CD4-positive, alpha-beta T cell treated with Interleukin-6 at 100 ng/mL for 8 hours (primary cell): ENCODE measurements at regions not wholly inside any gene's neighbourhood (a gene's known extent, or its start where the extent isn't known, plus 50 kb on each side); places are given as distances from the start of the nearest gene placed in this dataset.

ENCODE experiments used
- DNase-seq: peaks from one replicate; pipeline ENCODE4 v3.0.0-alpha.2; 2020; ENCODE audit warnings: mixed read lengths, low spot score

DNA sequence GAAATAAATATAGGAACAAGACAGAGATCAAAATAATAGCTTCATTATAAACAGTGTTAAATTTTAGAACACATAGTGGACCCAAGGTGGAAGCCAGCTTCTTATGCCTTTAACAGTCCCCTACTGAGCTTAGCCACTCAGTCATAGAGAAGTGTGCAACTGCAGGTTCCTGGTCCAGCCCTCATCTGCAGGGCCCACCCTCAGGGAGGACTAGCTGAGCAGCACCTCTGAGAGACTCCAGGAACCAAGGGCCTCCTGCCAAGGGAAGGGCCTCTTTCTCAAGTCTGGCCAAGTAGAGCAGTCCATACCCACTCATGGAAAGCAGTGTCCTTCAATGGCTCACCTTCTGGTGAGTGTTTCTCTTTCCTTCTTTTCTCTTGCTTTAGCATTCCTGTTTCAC lies 173.7 kb upstream of the PRPS1L1 start:
- DNase-seq, result no peak

DNA sequence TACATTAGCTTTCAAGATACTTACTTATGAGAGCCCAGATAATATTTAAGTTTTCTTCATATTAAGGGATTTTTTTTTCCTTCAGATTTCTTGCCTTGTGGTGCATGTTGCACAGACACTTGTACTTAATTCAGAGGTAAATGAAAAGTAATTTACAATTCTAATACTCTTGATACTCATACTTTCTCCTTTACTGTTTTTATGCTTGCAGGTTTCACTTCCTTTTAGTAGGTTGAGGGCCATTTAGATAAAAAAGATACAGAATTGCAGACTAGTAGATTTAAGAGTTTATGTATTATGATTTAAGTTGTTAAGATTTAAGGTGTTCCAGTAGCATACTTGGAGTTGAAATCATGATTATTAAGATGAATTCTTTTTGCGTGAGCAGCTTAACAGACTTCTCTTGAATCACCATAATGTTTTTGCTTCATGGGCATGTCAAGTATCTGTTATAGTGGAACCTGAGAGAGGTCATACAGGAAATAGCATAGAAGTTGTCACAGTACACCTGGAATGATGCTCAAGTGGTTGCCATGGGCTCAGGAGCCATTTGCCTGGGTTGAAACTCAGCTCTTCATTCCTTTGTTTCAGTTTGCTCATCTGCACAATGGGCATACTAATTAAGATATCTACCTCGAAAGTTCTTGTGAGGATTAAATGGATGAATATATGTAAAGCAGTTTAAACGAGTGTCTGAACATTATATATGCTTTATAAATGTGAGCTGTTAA lies 174.8 kb upstream of the PRPS1L1 start:
- no peak for DNase-seq

DNA sequence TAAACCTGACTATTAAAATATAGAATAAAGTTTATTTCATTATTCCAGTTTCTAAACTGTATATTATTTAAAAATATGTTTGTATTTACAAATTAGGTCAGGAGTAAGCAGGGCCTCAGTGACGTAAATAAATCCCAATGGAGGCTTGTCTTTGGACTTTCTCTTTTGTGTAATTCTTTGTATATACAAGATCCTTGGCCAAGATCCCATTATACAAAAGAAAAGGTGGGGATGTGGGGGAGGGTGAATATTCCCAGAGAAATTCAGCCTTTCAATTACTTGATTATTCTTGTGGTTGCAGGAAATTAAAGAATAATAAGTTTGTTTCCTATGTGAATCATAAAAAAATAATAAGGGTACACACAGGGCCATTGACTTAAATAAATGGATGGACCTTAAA lies 178.7 kb upstream of the PRPS1L1 start:
- no peak for DNase-seq

DNA sequence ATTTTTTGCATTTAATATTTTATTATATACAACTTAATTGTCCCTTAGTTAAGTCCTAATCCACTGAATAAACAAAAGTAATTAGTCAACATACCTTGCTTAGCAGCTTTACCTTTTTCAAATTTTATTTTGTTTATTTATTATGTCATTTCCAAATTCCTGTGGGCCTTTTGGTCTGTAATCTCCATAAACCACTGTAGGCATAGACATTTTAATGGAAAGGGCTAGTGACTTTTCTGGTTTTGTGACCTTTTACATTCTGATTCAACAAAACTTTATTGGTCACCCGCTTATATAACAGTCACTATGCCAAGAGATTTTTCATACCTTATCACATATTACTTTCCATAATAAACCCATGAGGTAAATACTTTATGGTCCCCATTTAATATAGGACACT lies 181.3 kb upstream of the PRPS1L1 start:
- DNase-seq, result no peak

DNA sequence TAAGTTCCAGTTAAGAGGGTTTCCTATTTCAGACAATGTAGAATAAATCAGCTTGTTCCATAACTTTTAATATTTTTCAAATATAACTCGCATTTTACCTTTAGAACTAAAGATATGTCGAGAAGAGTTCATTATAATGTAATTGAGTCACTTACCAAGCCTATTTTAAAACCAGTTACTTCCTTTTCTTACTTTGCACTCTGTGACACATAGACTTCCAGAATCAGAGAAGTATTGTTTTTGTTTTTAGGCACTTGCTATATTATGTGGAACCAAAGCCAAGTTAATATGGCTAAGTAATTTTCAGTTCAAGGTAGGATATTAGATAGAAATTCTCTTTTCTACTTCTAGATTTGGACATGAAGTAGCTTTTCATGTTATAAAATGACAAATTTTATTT lies 182.7 kb upstream of the PRPS1L1 start:
- DNase-seq, result no peak

DNA sequence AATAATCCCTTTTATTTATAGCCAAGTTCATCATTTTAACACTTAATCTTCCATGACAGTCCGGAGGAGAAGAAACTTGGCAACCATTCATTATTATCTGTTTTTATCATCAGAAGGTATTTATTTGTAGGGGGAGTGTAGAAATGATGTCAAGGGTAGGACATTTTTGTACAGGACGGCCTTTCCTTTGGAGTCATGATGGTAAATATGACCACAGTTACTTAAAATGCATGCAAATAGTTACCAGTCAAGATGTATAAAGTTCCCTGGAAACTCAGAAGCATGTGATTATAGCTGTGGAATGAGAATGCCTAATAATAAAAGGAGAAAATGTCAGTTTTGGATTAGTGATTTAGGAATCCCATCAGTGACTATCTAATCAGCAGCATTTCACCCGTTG lies 183.1 kb upstream of the PRPS1L1 start:
- no peak for DNase-seq

DNA sequence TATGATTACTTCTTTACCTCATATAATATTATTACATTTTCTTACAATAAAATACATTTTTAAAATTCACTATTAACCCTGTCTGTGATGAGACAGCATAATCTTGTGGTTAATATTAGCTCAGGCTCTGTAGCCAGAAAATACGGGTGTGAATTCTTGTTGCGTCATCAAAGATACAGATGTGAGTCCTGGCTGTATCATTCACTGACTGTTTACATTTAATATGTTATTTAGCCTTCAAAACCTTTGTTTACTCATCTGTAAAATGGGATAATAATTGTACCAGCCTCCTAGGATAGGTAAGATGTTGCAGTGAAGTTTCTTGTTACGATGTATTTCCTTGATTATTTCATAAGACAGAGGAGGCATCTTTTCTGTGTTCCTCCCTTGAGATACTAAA lies 184.7 kb upstream of the PRPS1L1 start:
- no peak for DNase-seq

DNA sequence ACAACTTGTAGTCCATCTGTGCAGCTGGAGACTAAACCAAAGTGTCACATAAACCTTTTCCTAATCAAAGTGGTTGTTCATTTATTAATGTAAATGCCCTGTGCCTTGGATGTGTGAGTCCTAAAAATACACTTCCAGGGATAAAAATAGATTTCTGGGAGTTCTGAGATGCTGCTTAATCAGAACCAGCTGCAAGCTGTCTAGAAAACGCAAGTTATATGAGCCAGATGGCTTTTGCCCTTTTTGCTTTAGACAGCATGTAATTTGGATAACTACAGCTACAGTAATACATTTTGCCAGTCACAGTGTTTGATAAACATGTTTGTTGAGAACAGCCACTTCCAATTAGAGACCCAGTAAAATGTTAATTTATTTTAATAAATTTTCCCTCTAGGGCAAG lies 185.1 kb upstream of the PRPS1L1 start:
- no peak for DNase-seq

DNA sequence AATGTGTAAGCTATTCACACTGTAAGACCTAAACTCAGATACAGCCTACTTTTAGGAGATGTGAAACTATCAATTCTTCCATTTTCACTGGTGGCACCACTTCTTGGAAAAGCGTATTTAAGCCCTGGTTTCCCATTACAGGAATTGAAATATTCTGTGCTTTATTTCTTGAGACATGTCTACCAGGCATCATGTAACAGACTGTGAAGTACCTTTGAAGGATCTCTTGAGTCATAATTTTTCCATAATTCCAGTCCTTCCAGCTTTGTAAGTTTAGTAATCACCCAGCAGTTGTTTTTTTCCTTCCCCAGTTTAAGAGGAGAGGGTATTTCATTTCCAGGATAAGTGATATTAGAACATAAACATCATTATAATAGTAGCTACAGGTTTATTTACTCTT lies 186.0 kb upstream of the PRPS1L1 start:
- DNase-seq, result no peak

DNA sequence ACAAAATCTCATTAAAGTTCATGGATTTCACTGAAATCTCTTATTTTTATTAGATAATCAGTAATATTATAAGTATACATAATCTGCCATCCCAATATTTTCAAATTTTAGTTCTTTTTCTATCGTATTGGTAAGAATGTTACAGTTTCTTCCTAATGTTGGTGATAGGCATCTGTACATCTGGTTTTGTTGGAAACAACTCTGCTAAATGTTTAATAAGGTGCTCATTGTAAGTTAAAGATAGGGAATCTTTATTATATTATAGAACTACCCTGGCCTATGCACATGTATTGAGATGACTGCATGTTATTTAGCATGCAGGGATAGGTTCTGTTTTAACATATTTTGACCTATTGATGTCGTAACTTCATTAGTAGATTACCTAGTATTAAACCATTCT lies 188.6 kb upstream of the PRPS1L1 start:
- DNase-seq, result no peak

DNA sequence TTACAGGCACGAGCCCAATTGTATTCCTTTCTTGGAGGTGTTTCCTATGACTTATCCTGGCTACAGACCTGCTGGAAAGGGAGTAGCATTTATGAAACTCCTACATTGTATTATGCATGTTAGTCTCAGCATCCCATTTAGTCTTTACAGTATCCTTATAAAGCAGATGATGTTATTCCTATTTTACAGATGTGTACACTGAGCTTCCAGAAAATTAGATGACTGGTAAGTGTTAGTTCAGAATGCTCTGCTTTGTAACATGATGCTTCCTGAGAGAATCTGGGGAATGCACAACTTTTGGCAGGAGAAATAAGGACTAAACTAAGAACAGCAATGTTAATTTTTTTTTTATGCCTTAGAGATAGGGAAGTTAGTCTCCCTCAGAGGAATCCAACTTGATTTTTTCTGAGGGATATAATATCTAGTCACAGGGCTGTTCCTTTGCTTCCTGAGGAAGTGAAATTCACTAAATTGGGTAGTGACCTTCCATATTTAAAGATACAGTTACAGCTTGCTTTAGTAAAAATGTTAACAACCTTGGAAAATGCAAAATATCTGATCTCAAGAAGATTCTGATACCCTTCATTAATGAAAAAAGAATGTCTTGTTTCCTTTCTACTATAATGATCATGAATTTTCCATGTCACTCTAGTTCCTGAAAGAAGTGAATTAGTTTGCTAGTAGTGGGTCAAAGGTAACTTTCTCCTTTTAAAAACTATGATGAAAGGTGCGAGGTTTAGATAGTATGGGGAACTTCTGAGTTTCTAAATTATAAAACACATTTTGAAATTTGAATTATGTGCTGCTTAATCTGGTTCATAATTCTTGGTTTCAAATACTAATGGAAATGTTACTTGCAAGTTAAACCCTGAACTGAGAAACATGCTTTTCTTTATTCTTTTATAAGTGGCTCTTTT lies 194.0 kb upstream of the PRPS1L1 start:
- DNase-seq, result no peak

DNA sequence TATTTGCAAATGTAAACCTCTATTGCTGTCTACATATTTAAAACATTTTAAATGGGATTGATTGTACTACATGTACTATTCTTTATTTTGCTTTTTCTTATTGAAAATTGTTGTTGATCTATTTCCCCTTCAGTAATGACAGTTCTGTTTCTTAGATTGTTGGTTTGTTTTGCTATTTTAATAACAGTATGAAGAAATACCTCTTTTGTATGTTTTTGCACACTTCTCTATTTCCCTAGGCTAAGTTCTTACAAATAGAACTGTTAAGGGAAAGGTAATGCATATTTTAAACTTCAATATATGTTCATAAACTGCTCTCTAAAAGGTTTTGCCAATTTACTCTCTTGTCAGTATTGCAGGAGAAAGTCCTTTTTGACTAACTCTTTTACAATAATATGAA lies 195.0 kb upstream of the PRPS1L1 start:
- no peak for DNase-seq

DNA sequence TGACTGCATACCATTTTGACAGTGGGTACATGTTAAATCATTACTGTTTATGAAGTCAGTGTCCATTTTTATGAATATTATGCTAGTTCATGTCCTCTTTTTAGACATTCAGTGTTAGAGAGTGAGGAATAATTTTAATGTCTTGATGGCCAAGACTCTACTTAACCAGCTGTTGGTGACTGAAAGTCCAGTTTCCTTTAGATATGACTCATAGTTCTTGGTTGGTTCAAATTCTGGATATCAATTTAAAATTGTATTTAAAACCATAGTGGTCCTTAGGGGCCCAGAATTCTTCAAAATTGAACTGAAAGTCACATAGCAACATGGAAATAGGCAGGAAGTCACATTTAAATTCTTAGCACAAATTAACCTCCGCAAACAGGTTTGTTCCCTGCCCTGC lies 196.5 kb upstream of the PRPS1L1 start:
- DNase-seq, result no peak

DNA sequence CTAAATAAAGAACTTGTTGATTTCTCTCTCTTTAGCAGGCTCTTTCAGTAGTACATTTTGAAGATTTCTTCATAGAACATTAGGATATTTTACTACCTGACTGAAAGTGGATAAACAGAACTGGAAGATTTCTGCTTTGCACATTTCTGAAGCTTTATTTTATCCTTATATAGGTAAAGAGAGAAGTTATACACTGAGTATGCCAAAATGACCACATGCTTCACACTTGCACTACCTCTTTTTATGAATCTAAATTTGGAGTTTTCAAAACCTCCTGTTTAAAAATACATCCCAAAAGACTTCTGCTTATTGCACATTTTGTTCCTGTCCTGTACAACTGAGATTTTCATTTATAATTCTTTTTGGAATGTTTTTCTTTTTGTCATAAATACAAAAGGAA lies 197.4 kb upstream of the PRPS1L1 start:
- DNase-seq, result no peak

DNA sequence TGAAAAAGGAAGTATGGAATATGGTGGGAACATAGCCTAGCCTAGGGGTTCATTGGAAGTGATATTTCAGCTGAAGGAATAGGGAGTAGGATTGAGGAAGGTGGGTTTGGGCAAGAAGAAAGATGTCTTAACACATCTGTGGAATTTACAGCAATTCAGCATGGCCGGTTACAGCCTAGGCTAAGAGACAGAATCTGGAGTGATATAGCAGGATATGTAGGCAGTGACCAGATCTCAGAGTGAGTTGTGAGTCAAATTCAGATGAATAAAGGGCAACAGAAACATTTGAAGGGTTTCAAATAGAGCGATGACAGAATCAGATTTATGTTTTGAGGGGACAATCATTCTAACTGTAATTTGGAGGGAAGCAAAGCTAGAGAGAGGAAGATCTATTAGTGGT lies 199.0 kb upstream of the PRPS1L1 start:
- DNase-seq, result no peak

DNA sequence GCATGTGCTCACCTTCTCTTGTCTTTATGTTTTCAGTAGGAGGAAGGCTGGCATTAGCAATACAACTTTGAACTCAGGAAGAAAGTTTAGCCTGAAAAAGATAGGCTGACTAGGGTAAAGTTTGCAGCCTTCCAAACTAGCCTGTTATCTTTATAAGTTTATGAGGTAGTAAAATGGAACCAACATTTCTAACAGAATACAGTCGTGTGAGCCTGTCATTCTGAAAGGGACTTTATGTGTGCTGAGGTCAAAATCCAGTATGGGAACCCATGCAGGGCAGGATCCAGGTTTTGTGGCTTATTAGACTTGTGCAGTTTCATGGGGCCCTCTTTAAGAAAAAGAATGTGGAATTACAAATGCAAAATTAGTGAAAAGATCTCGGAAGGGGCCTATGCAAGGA lies 201.0 kb upstream of the PRPS1L1 start:
- no peak for DNase-seq

DNA sequence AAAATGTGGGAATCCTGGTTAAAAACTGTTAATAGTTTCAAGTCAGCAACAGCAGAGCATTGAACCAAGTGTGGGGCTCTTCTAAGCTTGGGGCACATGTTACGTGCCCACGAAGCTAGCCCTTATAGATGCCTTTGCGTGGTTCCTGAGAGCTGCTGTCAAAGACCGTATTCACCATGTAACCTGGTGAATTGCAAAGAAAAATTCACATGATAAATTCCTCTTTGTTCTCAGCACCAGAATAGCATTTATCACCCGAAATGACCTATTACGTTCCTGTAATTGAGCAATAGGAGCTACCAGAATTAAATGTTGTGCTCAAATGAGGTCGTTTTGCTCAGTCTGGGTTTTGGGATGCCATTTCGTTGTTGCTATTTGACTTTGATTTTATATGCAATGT lies 202.6 kb upstream of the PRPS1L1 start:
- no peak for DNase-seq

DNA sequence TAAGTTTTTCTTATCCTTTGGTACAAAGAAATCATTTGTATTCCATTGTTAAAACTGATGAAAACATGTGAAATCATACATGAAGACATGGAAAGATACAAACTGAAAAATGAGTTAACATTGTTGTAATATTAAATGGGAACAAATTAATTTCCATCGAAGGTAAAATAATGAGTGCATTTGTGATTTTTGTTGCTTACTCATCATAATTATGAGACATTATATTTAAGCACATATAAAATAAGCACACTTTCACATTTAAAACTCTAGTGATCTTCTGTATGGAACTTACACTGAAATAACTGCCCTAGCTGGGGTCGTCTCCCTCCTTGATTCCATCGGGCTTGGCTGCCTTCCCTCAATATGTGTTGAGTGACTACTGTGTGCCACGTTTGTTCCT lies 204.2 kb upstream of the PRPS1L1 start:
- DNase-seq, result no peak

DNA sequence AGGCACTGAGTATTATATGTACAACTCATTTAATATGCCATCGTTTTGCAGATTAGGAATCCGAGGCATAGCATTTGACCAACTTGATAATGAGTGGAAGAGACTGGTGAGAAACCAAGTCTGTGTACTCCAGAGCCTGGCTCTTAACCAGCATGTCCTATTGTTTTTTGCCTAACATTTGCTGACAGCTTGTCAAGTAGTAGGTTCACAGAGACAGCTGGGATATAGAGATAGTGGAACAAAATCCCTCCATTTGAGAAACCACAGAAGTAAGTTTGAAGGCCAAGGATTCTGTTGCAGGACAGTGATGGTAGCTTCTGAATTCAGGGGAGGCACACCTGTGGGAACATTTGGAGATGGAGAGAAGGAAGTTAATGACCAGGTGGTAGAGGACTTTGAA lies 206.9 kb upstream of the PRPS1L1 start:
- no peak for DNase-seq

DNA sequence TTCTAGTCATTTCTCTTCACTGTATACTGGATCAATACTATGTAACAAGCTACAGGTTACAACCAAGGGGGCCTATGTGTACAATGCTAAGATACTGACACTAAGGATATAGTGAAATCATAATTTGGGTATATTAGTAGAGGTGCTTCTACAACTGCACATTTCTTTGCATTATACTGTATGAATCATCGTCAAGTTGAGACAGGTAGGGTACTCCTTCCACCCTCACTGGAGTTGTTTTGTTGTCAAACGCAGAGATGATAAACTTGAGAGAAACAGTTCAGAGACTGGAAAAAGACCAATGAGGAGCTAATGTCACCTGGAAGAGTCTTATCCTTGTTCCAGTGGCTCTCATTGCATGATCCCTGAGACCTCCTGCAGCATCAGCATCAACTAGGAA lies 208.2 kb upstream of the PRPS1L1 start:
- no peak for DNase-seq

DNA sequence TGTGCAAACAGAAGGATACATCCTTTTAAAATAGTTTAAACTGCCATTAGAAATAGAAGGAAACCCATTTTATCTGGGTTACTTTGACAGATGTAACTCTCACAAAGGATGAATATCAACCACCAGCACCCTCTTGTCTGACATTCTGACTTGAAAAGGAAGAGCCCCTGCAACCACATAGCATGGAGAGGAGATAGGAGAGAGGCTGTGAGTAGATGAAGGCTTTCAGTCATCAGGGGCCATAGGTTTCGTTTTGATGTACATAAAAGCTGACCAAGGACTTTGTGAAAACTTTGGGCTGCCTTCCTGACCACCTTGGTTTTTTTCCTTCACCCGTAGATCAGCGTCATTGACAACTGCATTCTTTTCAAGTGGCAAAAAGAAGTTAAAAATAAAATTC lies 211.6 kb upstream of the PRPS1L1 start:
- DNase-seq, result no peak

DNA sequence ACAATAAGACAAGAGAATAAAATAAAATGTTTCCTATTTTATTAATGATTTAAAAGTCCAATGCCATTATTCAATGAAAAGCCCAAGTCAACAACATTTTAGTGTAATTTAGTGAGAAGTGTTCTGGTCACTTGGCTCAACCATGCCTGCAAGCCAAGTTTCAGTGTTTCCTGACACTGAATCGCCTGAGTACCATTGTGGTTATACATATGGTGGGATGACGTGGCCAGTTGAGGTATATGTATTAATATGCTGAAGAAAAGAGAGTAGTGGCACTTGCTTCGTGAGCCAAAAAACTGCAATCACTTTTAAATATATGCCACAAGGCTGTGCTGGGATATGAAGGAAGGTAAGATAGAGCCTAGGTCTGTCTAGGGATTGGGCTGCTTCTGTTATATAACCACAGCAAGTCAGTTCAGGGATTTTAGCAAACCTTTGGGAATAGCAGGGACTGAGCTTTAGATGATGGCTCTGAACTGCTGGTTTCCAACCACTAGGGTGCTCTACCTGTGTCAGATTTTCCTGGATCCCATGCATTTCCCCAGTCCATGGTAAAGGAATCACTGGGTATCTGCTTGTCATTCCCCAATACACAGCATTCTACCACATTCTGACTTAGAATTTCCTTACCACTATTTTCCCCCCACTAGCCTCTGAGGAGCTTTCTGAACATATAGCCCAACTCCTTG lies 214.0 kb upstream of the PRPS1L1 start:
- no peak for DNase-seq

DNA sequence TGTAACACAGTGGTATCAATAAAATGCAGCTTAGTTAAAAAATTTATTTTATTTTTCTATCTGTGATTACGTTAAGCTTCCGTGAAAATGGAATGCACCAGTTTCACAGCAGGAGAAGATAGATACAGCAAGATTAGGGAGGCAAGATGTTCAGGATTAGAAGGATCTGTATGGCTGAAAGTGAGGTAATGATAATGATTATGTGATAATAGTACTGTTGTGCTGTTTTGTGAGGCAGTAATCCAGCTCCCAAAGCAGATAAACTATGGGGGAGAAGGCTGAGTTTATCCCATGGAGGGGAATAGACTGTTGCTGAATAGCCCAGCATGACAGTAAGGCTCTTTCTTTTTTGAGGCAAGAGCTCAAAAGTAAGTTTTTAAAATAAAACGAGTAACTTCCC lies 216.1 kb upstream of the PRPS1L1 start:
- DNase-seq, result no peak
